Upper lobe of left lung (tissue), 4 donors: ENCODE measurements at regions not wholly inside any gene's neighbourhood (a gene's known extent, or its start where the extent isn't known, plus 50 kb on each side); places are given as distances from the start of the nearest gene placed in this dataset.

ENCODE experiments used
- CTCF ChIP-seq, 6 experiments: fragments of 450-650 bp in 4 of 6; fragments of 200-600 bp in 2 of 6; sonication (generic) in 2 of 6; IDR thresholded peaks; one replicate each; pipeline ENCODE4 v1.5.1; 2016 to 2019; ENCODE audit warnings: antibody characterized with exemption in 6 of 6
- POLR2A ChIP-seq, 4 donors: fragments of 450-650 bp; IDR thresholded peaks; one replicate each; pipeline ENCODE4 v1.5.1; 2016 to 2017; ENCODE audit warnings: antibody characterized with exemption in 4 of 4, mild to moderate bottlenecking in 2 of 4
- POLR2AphosphoS5 ChIP-seq, 2 donors: sonication (generic); formaldehyde crosslinking; IDR thresholded peaks; one replicate each; pipeline ENCODE4 v1.5.1; 2017; ENCODE audit warnings: antibody characterized with exemption in 2 of 2

GRCh38 chr14:96146131-96146771 is 58.4 kb upstream of the BDKRB2 start:
- no peak for TF ChIP-seq POLR2A (IDR thresholded peaks at IDR 0.05)
- no peak for TF ChIP-seq CTCF (IDR thresholded peaks at IDR 0.05)
- peak in 1 of 2 donors; percentile 9 for TF ChIP-seq POLR2AphosphoS5 (IDR thresholded peaks at IDR 0.05)
